Stimulated activated CD8-positive, alpha-beta memory T cell treated with anti-CD3 and anti-CD28 coated beads, Interleukin-2, amount 100 ng/mL, for 48 hours (primary cell): ENCODE measurements at regions not wholly inside any gene's neighbourhood (a gene's known extent, or its start where the extent isn't known, plus 50 kb on each side); places are given as distances from the start of the nearest gene placed in this dataset.
"Not testable (repeated sequence)": the region's sequence is repeated elsewhere in the genome, so short reads cannot be mapped to it uniquely, and the experiment has no call there.

Experiments used
- DNase-seq, 2 donors: peaks; one replicate each; pipeline ENCODE4 v3.0.0-alpha.2; 2020; ENCODE audit warnings: low read depth in 2 of 2

- DNase-seq, result no peak
These were observed 147.2 kb upstream of the SFRP2 start for GRCh38 chr4:153936121-153936520.

DNA sequence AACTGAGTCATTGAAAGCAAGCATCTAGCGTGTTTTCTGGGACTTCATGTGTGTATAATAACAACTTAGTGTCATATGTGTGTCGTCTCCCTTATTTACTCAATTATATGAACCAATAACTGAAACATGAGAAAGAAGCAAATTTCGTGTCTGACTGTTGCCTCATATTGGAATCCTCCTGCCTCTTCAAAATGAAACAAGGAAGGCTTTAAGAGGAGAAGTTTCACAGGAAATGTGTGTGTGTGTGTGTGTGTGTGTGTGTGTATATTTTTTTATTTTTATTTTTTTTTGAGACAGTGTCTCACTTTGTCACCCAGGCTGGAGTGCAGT lies 145.8 kb upstream of the SFRP2 start:
- DNase-seq, result no peak

GRCh38 chr4:153933915-153934687 lies 145.2 kb upstream of the SFRP2 start:
- DNase-seq, result no peak

GRCh38 chr4:153931804-153932203 lies 142.9 kb upstream of the SFRP2 start:
- no peak for DNase-seq

DNA sequence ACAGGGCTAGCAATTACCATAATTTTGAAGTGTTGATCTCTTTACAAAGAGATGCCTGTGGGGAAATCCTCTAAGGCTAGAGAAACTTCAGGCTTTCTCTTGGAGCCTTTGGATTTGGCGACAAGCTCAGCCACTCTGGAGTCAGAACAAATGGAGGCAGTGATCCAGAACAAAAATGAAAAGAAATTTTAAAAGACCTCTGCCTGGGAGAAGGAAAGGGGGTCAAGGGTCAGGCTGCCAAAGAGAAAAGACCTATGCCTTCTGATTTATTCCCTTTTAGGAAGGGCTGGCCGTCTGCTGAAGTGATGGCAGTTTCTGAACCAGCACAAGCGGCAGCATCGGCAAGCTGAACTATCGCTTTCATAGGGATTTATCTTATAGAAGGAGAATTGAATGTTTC lies 140.8 kb upstream of the SFRP2 start:
- DNase-seq, result no peak

GRCh38 chr4:153927451-153927850 lies 138.6 kb upstream of the SFRP2 start:
- no peak for DNase-seq

GRCh38 chr4:153922148-153922547 lies 133.3 kb upstream of the SFRP2 start:
- no peak for DNase-seq

- DNase-seq, result no peak
These were observed 130.8 kb upstream of the SFRP2 start for GRCh38 chr4:153919667-153920066.

- peak; percentile 16 to 18 for DNase-seq
These were observed 127.4 kb upstream of the SFRP2 start for GRCh38 chr4:153916273-153916755.

- no peak for DNase-seq
These were observed 123.4 kb upstream of the SFRP2 start for GRCh38 chr4:153912301-153912700.

GRCh38 chr4:153909672-153910071 lies 120.8 kb upstream of the SFRP2 start:
- no peak for DNase-seq

DNA sequence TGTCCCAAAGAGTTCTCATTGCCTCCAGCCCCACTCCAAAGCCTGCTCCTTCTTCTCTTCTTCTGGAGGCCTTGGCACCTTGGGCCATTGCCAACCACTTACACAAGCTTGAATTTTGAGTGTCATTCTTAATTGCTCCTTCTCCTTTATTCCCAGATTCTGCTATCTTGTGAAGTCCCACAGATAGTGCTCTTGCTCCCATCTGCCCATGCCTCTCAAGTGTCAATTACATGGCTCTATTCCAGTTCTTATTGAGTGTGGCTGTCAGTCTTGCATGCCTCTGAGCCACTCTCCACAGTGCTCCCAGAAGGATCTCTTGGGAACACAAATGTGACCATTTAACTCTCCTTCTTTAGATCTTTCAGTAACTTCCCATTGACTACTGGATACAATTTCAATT lies 117.3 kb upstream of the SFRP2 start:
- no peak for DNase-seq

GRCh38 chr4:153905231-153905630 lies 116.3 kb upstream of the SFRP2 start:
- no peak for DNase-seq

DNA sequence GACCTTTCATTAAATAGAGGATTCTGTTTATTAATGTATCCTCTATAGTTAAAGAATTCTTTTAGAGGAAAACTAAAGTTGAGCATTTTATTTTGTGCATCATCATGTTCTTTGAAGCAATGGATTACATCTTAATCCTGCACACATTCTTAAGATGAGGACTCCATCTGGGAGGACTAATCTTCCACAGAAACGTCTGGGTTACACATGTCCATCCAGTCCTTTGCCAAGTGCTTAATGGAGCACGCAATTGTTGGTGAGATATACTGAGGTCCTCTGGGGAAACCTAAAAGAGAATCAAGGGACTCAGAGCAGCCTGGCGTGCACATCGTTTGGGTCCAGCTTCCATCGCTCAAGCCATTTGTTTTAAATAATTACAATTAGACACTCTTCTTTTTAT lies 115.1 kb upstream of the SFRP2 start:
- DNase-seq, result no peak

- DNase-seq, result no peak
These were observed 112.3 kb upstream of the SFRP2 start for GRCh38 chr4:153901220-153901619.

DNA sequence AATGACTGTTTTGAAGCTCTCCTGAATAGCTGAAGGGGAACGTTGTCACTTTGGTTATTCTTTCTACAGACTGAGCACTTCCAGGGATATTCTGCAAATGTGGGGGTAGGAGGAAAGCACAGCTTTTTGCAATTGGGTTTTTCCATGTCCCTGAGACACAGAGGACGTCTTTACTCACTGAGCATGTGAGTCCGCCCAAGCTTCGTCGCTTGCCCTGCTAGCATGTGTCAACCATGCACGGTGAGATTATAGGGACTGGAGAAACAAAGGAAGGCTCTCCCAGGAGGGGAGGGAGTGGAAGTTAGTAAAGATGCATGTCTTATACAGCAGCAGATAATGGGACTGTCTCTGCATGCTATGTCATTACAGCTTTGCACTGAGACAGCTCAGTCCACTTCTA lies 111.5 kb upstream of the SFRP2 start:
- DNase-seq, result no peak

- no peak for DNase-seq
These were observed 101.9 kb upstream of the SFRP2 start for GRCh38 chr4:153890761-153891160.

DNA sequence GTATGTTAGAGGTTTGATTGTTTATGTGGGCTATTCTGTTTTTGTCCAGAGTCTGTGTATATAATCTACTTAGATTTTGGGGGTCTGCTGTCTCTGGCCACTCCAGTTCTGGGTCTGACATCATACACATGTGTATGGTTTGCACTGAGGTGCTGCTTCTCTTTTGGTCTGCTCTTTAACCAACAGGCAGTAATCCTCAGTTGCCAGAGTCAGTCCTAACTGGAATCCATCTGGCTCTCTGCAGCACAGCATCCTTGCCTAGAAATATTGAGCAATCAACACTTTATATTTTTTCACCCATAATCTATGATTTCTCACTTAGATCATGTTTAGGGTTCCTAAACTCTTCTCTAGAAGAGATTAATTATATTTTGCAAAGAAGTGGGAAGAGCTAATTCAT lies 98.3 kb upstream of the SFRP2 start:
- no peak for DNase-seq

- no peak for DNase-seq
These were observed 95.4 kb upstream of the SFRP2 start for GRCh38 chr4:153884325-153884724.

- no peak for DNase-seq
These were observed 92.1 kb upstream of the SFRP2 start for GRCh38 chr4:153880983-153881382.

- no peak for DNase-seq
These were observed 89.0 kb upstream of the SFRP2 start for GRCh38 chr4:153877898-153878297.

- DNase-seq, result no peak
These were observed 84.9 kb upstream of the SFRP2 start for GRCh38 chr4:153873741-153874140.

- DNase-seq, result not testable (repeated sequence)
These were observed 77.9 kb upstream of the SFRP2 start for GRCh38 chr4:153866766-153867165.

DNA sequence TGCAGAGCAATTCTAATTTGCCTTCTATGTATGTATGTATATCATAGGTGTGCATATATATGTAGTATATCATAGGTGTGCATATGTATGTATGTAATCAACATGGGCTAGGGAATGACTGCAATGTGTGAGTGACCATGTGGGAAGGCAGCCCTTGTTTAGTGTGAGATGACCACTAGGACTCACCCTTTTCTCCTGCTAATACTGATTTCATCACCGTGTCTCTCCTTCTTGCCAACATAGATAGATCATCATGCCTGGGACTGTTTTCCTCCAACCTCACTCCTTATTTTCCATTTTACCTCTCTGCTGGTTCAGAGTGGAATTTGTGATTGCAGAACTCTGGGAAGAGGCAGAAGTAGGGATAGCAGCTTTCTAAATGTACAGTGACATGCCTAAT lies 63.6 kb upstream of the SFRP2 start:
- no peak for DNase-seq
